GM12892 (cell line): ENCODE measurements at regions not wholly inside any gene's neighbourhood (a gene's known extent, or its start where the extent isn't known, plus 50 kb on each side); places are given as distances from the start of the nearest gene placed in this dataset.

Experiments used
- POLR2A ChIP-seq: IDR thresholded peaks from 2 replicates; pipeline ENCODE4 v1.6.1; 2011; ENCODE audit warnings: low read depth, low read length, control low read depth
- POLR2AphosphoS5 ChIP-seq: IDR thresholded peaks from 2 replicates; pipeline ENCODE4 v1.6.1; 2011; ENCODE audit warnings: low read depth, low read length, control low read depth

- TF ChIP-seq POLR2A, result no peak
- TF ChIP-seq POLR2AphosphoS5, result no peak
Measured at GRCh38 chr11:115067900-115068530, 389.7 kb downstream of the NXPE2 start.
